ENCODE measurements at regions not wholly inside any gene's neighbourhood (a gene's known extent, or its start where the extent isn't known, plus 50 kb on each side); places are given as distances from the start of the nearest gene placed in this dataset.
"Not testable (repeated sequence)": the region's sequence is repeated elsewhere in the genome, so short reads cannot be mapped to it uniquely, and the experiment has no call there.

- H4K20me1 ChIP-seq (ENCODE audit: insufficient read depth), result no peaks in the 10 kb centered on the region
- no peak overlapping the region for H2AFZ ChIP-seq (ENCODE audit: low read depth)
- H3K9ac ChIP-seq, result no peak overlapping the region
Observed at GRCh38 chr14:44609876-44610510, 102.9 kb upstream of the FSCB start.

GRCh38 chr14:44609201-44609600, 102.1 kb upstream of the FSCB start:
- H3K4me3 ChIP-seq (IDR thresholded peaks at IDR 0.05; ENCODE audit: insufficient read depth, low read depth, low read length), result no peak overlapping the region
- H3K4me2 ChIP-seq, result no peak overlapping the region
- no peaks in the 10 kb centered on the region for H3K4me1 ChIP-seq (ENCODE audit: low read depth, poor library complexity, severe bottlenecking)
- H3K79me2 ChIP-seq (ENCODE audit: insufficient read depth, low read depth), result no peaks in the 10 kb centered on the region
- no peak overlapping the region for H3K27ac ChIP-seq
- H4K20me1 ChIP-seq (ENCODE audit: insufficient read depth), result no peaks in the 10 kb centered on the region
- no peak overlapping the region for H2AFZ ChIP-seq (ENCODE audit: low read depth)
- H3K9ac ChIP-seq, result no peak overlapping the region
- no peak for TF ChIP-seq CTCF (conservative IDR thresholded peaks at IDR 0.05; ENCODE audit: low read depth, low read length)
- H3K36me3 ChIP-seq (ENCODE audit: insufficient read depth), result no peaks in the 10 kb centered on the region
- no peaks in the 10 kb centered on the region for H3K27me3 ChIP-seq (ENCODE audit: insufficient read depth, low read depth)

More at GRCh38 chr14:44609876-44610510, 102.9 kb upstream of the FSCB start:
- H3K4me2 ChIP-seq, result no peak overlapping the region
- H3K79me2 ChIP-seq (ENCODE audit: insufficient read depth, low read depth), result no peaks in the 10 kb centered on the region
- H3K4me1 ChIP-seq (ENCODE audit: low read depth, poor library complexity, severe bottlenecking), result no peaks in the 10 kb centered on the region
- no peaks in the 10 kb centered on the region for H3K36me3 ChIP-seq (ENCODE audit: insufficient read depth)
- no peaks in the 10 kb centered on the region for H3K27me3 ChIP-seq (ENCODE audit: insufficient read depth, low read depth)
- no peak overlapping the region for H3K27ac ChIP-seq
- no peak for TF ChIP-seq CTCF (conservative IDR thresholded peaks at IDR 0.05; ENCODE audit: low read depth, low read length)
- no peak overlapping the region for H3K4me3 ChIP-seq (IDR thresholded peaks at IDR 0.05; ENCODE audit: insufficient read depth, low read depth, low read length)

GRCh38 chr14:44607701-44608100, 100.6 kb upstream of the FSCB start:
- no peaks in the 10 kb centered on the region for H3K79me2 ChIP-seq (ENCODE audit: insufficient read depth, low read depth)
- H3K4me1 ChIP-seq (ENCODE audit: low read depth, poor library complexity, severe bottlenecking), result no peaks in the 10 kb centered on the region
- H3K9ac ChIP-seq, result no peak overlapping the region
- TF ChIP-seq CTCF (conservative IDR thresholded peaks at IDR 0.05; ENCODE audit: low read depth, low read length), result no peak
- H3K4me3 ChIP-seq (IDR thresholded peaks at IDR 0.05; ENCODE audit: insufficient read depth, low read depth, low read length), result no peak overlapping the region
- no peak overlapping the region for H3K27ac ChIP-seq
- no peak overlapping the region for H2AFZ ChIP-seq (ENCODE audit: low read depth)
- H3K4me2 ChIP-seq, result no peak overlapping the region
- no peaks in the 10 kb centered on the region for H3K27me3 ChIP-seq (ENCODE audit: insufficient read depth, low read depth)
- H3K36me3 ChIP-seq (ENCODE audit: insufficient read depth), result no peaks in the 10 kb centered on the region
- H4K20me1 ChIP-seq (ENCODE audit: insufficient read depth), result no peaks in the 10 kb centered on the region

GRCh38 chr14:44606576-44606975, 99.5 kb upstream of the FSCB start:
- H3K4me1 ChIP-seq (ENCODE audit: low read depth, poor library complexity, severe bottlenecking), result no peaks in the 10 kb centered on the region
- no peaks in the 10 kb centered on the region for H3K36me3 ChIP-seq (ENCODE audit: insufficient read depth)
- H3K4me2 ChIP-seq, result no peak overlapping the region
- H3K4me3 ChIP-seq (IDR thresholded peaks at IDR 0.05; ENCODE audit: insufficient read depth, low read depth, low read length), result no peak overlapping the region
- TF ChIP-seq CTCF (conservative IDR thresholded peaks at IDR 0.05; ENCODE audit: low read depth, low read length), result no peak
- no peak overlapping the region for H2AFZ ChIP-seq (ENCODE audit: low read depth)
- H3K9ac ChIP-seq, result no peak overlapping the region
- H3K79me2 ChIP-seq (ENCODE audit: insufficient read depth, low read depth), result no peaks in the 10 kb centered on the region
- H4K20me1 ChIP-seq (ENCODE audit: insufficient read depth), result no peaks in the 10 kb centered on the region
- no peak overlapping the region for H3K27ac ChIP-seq
- H3K27me3 ChIP-seq (ENCODE audit: insufficient read depth, low read depth), result no peaks in the 10 kb centered on the region

- H3K4me2 ChIP-seq; H3K4me1 ChIP-seq (ENCODE audit: low read depth, poor library complexity, severe bottlenecking); H3K9ac ChIP-seq; H2AFZ ChIP-seq (ENCODE audit: low read depth); H4K20me1 ChIP-seq (ENCODE audit: insufficient read depth); H3K36me3 ChIP-seq (ENCODE audit: insufficient read depth); H3K27me3 ChIP-seq (ENCODE audit: insufficient read depth, low read depth); H3K4me3 ChIP-seq (IDR thresholded peaks at IDR 0.05; ENCODE audit: insufficient read depth, low read depth, low read length); H3K27ac ChIP-seq; H3K79me2 ChIP-seq (ENCODE audit: insufficient read depth, low read depth): not testable (repeated sequence)
Observed at GRCh38 chr14:44601266-44601665, 94.2 kb upstream of the FSCB start.
